Thyroid gland (tissue), 4 donors: ENCODE measurements at regions not wholly inside any gene's neighbourhood (a gene's known extent, or its start where the extent isn't known, plus 50 kb on each side); places are given as distances from the start of the nearest gene placed in this dataset.

Source experiments
- DNase-seq, 2 donors: peaks; one replicate each; pipeline ENCODE4 v3.0.0-alpha.2; 2019
- H3K27ac ChIP-seq, 3 donors: fragments of 200-600 bp; sonication (generic); 1 replicate in 2 of 3; 2 replicates in 1 of 3; pipeline ENCODE4 v1.5.1; 2016 to 2019; ENCODE audit warnings: mild to moderate bottlenecking in 1 of 3, moderate library complexity in 1 of 3
- H3K27me3 ChIP-seq: fragments of 200-600 bp; sonication (generic); one replicate; pipeline ENCODE4 v1.5.1; 2019
- H3K36me3 ChIP-seq, 2 donors: fragments of 200-600 bp; sonication (generic); one replicate each; pipeline ENCODE4 v1.5.1; 2016 to 2019
- H3K4me1 ChIP-seq, 2 donors: fragments of 200-600 bp; sonication (generic); one replicate each; pipeline ENCODE4 v1.5.1; 2017 to 2019
- H3K4me3 ChIP-seq, 3 donors: fragments of 200-600 bp; sonication (generic); replicated peaks in 1 of 3; 1 replicate in 2 of 3; 2 replicates in 1 of 3; pipeline ENCODE4 v1.5.1; 2016; ENCODE audit warnings: mild to moderate bottlenecking in 1 of 3
- H3K9me3 ChIP-seq: fragments of 200-600 bp; sonication (generic); one replicate; pipeline ENCODE4 v1.5.1; 2017
- CTCF ChIP-seq, 6 experiments: fragments of 200-600 bp in 3 of 6; fragments of 450-650 bp in 3 of 6; sonication (generic) in 3 of 6; IDR thresholded peaks; one replicate each; pipeline ENCODE4 v1.5.1; 2016 to 2019; ENCODE audit warnings: antibody characterized with exemption in 6 of 6, mild to moderate bottlenecking in 2 of 6, inconsistent platforms in 1 of 6, moderate library complexity in 1 of 6
- POLR2A ChIP-seq, 2 donors: fragments of 450-650 bp; IDR thresholded peaks; one replicate each; pipeline ENCODE4 v1.6.1; 2017; ENCODE audit warnings: antibody characterized with exemption in 2 of 2, mild to moderate bottlenecking in 2 of 2, moderate library complexity in 1 of 2
- WGBS, 2 donors: methylation state at CpG; one replicate each; pipeline ENCODE4 v1.1.5; 2017; 5-methylcytosine and 5-hydroxymethylcytosine counted together
- intact Hi-C: fragments of 100-400 bp; cut with DNase I; formaldehyde crosslinking; loops from one replicate; pipeline ENCODE4 v1.15.1; 2023

- H3K4me1 ChIP-seq: no peaks in the 10 kb centered on the region
- no peak overlapping the region for H3K4me3 ChIP-seq
- no peak for TF ChIP-seq POLR2A (IDR thresholded peaks at IDR 0.05)
- no peak for TF ChIP-seq CTCF (IDR thresholded peaks at IDR 0.05)
- H3K9me3 ChIP-seq: no peaks in the 10 kb centered on the region
- no peak overlapping the region for H3K27ac ChIP-seq
- H3K36me3 ChIP-seq: no peaks in the 10 kb centered on the region
- WGBS, 2 donors: 93 to 98% methylated on average over 2 of the region's 2 CpGs
- intact Hi-C loops: no loop called here
- H3K27me3 ChIP-seq: no peaks in the 10 kb centered on the region
- DNase-seq: no peak
Measured at GRCh38 chr16:79360267-79360666, 240.3 kb downstream of the MAF start.

DNA sequence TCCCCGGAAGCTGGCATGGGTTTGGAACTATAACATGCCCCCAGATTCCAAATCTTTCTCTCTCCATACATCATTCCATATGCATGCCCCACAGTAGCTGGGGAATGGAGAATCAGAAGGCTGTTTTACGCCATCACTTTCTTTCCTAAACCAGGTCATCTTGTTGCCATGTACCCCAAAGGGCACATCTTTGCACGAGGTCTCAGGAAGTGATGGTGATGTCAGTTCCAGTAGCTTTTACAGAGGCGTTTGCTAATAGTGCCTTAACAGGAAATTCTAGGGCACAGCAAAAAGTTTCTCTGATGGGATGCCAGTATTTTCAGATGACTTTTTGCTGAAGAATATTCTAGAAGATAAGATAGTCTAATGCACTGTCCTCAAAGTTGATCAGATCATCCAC lies 241.5 kb downstream of the MAF start:
- 77 to 82% methylated on average over 4 of the region's 4 CpGs for WGBS, 2 donors

GRCh38 chr16:79358188-79358587 lies 242.3 kb downstream of the MAF start:
- Histone ChIP-seq H3K4me3 (no peak overlapping the region), H3K27ac (no peak overlapping the region), H3K27me3 (no peaks in the 10 kb centered on the region), H3K9me3 (no peaks in the 10 kb centered on the region), H3K4me1 (no peaks in the 10 kb centered on the region), H3K36me3 (no peaks in the 10 kb centered on the region)
- WGBS, 2 donors: 77 to 82% methylated on average over 9 of the region's 9 CpGs
- TF ChIP-seq CTCF (IDR thresholded peaks at IDR 0.05): no peak
- intact Hi-C loops: no loop called here
- no peak for DNase-seq

More for the DNA sequence above, 241.5 kb downstream of the MAF start:
- Histone ChIP-seq H3K27me3 (no peaks in the 10 kb centered on the region), H3K27ac (no peak overlapping the region), H3K4me1 (no peaks in the 10 kb centered on the region), H3K4me3 (no peak overlapping the region), H3K36me3 (no peaks in the 10 kb centered on the region), H3K9me3 (no peaks in the 10 kb centered on the region)
- intact Hi-C loops: no loop called here
- no peak for DNase-seq
- TF ChIP-seq POLR2A (IDR thresholded peaks at IDR 0.05) (no peak), CTCF (IDR thresholded peaks at IDR 0.05) (no peak)

DNA sequence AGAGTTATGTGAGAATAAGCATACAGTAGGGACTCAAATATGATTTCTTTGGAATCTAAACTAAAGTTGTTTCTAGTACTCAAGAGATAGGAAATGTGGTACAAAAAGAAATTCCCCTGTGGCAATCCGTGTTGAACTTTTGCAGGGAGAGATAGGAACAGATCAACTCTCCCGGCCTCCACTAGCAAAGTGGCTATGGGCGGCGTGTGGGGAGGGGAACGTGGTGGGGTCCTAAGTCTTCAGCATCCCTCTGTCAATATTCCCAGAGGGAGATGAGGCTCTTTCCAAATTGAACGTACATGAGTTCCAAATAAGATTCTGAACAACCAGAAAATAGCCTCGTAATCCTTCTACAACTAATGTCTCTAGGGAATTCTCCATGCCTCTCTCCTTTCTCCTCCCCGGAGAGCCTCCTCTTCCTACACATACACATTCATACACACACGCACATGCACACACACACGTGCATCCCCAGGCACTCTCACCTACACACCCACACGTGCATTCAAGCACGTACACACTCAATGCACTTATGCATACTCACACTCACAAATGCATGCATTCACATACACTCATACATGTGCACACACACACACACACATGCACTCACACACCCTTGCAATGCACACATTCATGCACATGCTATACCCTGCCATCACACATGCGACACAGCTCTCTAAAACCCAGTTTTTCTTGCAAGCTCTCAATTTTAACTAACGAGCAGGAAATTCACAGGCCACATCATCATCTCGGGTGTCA lies 244.8 kb downstream of the MAF start:
- no peaks in the 10 kb centered on the region for H3K9me3 ChIP-seq
- no peak for DNase-seq
- intact Hi-C loops: no loop called here
- no peaks in the 10 kb centered on the region for H3K36me3 ChIP-seq
- WGBS, 2 donors: 84 to 86% methylated on average over 15 of the region's 15 CpGs
- TF ChIP-seq POLR2A (IDR thresholded peaks at IDR 0.05) (no peak), CTCF (IDR thresholded peaks at IDR 0.05) (no peak)
- H3K4me3 ChIP-seq: no peak overlapping the region
- no peaks in the 10 kb centered on the region for H3K4me1 ChIP-seq
- H3K27me3 ChIP-seq: no peaks in the 10 kb centered on the region
- H3K27ac ChIP-seq: no peak overlapping the region

DNA sequence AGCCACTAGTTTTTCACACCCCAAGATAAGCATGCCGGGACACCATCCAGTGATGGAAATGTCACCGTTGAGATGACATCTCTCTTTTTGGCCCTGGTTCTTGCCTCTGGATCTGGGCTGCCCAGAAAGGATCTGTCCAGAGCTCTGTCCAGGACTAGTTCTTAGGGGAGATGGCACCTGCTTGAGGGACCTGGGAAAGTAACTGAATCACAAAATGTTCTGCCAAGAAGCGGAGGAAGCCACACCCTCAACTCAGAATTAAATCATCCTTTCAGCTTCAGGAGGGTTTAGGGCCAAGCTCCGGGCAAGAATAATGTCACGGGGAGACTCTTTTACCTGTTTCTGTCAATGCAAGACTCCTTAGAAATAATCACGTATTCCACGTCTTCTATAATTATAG lies 248.6 kb downstream of the MAF start:
- Histone ChIP-seq H3K9me3 (no peaks in the 10 kb centered on the region), H3K4me1 (no peaks in the 10 kb centered on the region), H3K27me3 (no peaks in the 10 kb centered on the region), H3K4me3 (no peak overlapping the region), H3K36me3 (no peaks in the 10 kb centered on the region), H3K27ac (no peak overlapping the region)
- no peak for DNase-seq
- intact Hi-C loops: no loop called here
- WGBS, 2 donors: 91 to 94% methylated on average over 7 of the region's 7 CpGs
- TF ChIP-seq CTCF (IDR thresholded peaks at IDR 0.05) (no peak), POLR2A (IDR thresholded peaks at IDR 0.05) (no peak)
